DMS79 (cell line): ENCODE measurements at regions not wholly inside any gene's neighbourhood (a gene's known extent, or its start where the extent isn't known, plus 50 kb on each side); places are given as distances from the start of the nearest gene placed in this dataset.

Source experiments
- DNase-seq: peaks from one replicate; lab custom pipeline; 2025; lab: John Stamatoyannopoulos, UW

DNA sequence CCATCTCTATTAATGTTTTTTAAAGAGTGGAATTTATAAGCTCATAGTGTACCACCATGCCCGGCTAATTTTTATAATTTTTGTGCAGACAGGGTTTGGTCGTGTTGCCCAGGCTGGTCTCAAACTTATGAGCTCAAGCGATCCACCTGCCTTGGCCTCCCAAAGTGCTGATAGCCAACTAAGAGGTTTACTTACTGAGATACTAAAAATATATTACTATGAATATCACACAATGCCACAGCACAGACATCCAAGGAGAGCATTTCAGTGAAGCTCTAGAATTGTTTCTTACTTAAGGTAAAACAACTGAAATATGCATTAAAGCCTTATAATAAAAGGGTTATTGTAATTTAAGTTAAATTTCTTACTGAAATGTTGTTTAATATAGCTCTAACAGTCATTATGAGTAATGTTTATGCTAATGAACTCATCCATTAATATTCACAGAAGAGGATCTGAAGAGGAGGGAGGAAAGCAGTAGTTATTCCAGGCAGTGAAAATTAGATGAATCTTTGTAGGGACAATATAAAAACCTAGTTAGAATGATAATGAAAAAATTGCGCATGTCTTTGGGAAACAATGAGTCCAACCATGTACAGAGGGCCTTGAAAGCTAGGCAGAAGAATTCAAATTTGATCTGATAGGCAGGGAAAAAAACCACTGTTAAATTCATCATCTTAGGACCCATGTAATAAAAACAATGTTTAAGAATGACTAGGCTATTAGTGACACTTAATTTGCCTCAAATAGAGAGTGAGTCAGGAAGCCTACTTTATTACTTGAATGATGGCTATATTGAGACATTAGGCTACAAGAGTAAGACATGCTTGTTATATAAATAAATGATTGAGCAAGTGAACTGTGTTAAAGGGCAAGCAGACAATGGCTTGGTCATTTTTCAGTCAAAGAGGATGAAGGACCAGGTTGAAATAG, 99.2 kb downstream of the SLC41A2 start:
- DNase-seq, result no peak

GRCh38 chr12:104856531-104856930, 101.6 kb downstream of the SLC41A2 start:
- DNase-seq, result no peak

- no peak for DNase-seq
Observed at GRCh38 chr12:104855599-104855998, 102.5 kb downstream of the SLC41A2 start.

- no peak for DNase-seq
Observed at GRCh38 chr12:104852896-104853295, 105.2 kb downstream of the SLC41A2 start.

GRCh38 chr12:104852102-104852501, 106.0 kb downstream of the SLC41A2 start:
- DNase-seq, result no peak

- DNase-seq, result no peak
Observed at GRCh38 chr12:104850781-104851180, 107.3 kb downstream of the SLC41A2 start.

DNA sequence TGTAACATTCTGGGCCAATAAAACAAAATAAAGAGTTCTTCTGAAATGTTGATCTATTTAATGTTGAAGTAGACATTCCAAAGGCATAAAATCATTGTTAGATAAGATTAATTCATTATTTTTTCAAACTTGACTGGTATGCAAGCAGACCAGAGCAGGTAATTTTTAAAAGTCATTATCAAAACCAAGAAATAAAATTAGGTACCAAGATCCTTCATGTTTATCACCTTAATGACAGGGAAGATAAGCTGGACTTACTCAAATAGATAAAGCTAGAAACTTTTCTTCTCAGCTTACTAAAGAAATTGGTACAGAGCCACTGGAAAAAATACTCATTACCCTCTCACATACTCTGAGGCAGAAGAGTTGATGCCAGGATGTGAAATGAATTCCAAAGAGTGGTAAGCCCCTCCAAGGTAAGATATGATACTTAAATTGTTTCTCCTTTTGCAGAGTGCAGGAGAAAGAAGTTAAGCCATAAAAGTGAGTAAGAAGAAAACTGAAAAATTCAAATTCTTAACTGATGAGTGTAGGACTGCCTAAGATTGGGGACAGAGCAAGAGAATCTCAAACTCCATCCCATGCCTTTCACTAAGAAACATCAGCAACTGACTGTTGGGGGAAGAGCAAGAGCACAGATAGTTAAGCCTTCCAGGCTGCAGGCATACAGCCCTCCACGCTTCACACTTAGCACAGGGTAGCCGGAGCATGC, 111.9 kb downstream of the SLC41A2 start:
- no peak for DNase-seq

DNA sequence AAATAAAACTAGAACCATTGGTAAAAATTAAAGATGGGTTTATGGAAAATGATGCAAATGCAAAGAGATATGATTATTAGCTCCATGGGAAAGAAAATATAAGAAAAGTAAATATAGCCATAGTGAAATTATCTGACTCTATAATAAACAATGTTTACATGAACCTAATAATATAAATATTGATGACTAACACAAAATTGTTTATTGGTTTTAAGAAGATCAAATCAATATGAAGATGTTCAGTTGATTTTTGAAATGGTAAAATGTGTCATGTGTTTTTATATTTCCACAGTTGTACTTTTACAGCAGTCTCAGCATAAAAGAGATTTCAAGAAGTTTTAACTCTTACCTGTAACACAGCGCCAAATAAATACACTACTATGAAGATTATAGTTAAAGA, 114.0 kb downstream of the SLC41A2 start:
- DNase-seq, result no peak

- DNase-seq, result no peak
Observed at GRCh38 chr12:104840262-104840661, 117.8 kb downstream of the SLC41A2 start.

DNA sequence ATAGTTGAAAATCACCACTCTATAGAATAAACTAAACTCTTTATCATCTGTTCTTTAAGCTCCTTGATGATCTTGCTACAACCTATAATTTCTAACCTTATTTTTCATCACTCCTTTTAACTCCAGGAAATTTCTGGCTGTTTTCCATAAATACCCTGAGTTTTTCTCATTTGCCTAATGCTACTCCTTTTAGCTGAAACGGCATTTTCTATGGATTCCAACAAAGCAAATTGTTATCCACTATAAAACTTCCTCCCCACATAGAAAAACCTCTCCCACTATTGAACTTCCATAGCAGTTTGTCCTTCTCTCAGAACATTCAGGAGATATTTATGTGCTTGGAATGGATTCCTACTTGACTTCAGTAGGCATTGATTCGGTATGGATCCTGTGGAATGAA, 122.8 kb downstream of the SLC41A2 start:
- DNase-seq, result no peak

DNA sequence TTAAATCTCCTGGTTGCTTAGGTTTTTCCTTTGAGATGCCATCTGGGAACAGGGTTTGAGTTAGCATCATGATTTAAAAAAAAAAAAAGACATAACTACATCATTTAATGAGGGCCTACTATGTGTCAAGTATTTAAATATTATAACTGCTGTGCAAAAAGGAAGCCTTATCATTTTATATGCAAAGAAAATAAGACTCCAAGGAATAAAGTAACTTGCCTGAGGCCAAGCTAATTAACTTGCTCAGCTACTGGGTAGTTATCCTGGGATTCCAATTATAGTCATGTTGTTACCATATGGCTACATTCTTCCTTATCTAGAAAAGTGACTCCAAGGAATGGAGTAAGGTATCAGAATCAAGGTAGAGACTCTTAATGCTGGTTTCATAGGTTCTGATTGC, 123.5 kb downstream of the SLC41A2 start:
- DNase-seq, result no peak

- DNase-seq, result no peak
Observed at GRCh38 chr12:104833756-104834155, 124.3 kb downstream of the SLC41A2 start.

DNA sequence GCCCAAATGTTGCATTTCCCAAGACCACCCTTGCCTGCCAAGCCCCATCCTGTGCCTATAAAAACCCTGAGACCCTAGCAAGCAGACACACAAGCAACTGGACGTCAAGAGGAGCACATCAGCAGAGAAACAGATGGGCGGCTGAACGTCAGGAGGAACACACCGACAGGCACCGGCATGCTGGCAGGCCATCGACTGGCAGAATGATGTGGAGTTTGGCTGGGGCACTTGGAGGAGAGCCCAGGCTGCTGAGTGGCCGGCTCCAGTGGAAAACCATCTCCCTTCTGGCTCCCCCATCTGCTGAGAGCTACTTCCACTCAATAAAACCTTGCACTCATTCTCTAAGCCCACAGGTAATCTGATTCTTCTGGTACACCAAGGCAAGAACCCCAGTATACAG, 130.1 kb downstream of the SLC41A2 start:
- DNase-seq, result no peak

DNA sequence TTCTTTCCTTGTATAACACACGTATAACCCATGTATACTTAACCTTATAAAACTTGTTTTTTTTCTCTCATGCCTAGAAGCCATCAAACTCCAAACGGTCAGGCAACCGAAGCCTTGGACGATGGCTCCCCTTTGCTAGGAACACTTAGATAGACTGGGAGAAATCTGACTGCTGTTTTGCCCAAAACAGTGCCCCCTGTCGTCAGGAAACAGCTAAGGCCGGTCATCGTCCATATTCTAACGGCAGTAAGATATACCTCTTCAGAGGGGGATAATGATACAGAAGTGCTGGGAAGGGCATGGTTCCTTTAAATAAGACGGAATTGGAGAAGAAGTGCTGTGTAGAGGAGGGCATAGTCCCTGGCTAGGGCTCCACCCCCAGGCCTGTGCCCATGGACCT, 130.5 kb downstream of the SLC41A2 start:
- no peak for DNase-seq

DNA sequence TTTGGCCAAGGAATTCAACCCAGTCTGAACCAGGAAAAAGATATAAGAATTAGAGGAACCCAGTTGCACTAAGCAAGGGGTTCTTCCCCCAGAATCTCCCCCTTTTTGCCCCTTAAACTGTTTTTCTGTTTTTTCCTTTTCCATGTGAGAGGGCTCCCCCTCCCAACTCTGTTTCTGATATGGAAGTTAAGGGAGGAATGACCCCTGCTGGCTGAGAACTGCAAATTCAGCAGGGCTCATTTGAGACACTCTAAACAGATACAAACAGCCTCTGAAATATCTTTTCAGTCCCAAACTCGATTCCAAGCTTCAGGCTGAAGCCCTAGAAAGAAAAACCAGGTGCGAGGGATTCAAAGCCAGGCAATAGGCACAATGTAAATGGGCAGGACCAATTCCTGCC, 132.7 kb downstream of the SLC41A2 start:
- no peak for DNase-seq

DNA sequence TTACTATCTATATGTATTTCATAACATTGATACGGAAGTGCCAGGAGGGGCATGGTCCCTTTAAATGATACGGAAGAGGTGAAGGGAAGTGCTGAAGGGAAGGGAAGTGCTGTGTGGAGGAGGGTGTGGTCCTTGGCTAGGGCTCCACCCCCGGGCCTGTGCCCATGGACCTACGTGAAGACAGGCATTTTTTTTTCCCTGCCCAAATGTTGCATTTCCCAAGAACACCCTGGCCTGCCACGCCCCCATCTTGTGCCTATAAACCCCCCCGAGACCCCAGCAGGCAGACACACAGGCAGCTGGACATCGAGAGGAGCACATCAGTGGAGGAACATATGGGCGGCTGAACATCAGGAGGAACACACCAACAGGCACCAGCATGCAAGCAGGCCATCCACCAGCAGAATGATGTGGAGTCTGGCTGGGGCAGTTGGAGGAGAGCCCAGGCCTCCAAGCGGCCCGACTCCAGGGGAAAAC, 134.1 kb downstream of the SLC41A2 start:
- no peak for DNase-seq

DNA sequence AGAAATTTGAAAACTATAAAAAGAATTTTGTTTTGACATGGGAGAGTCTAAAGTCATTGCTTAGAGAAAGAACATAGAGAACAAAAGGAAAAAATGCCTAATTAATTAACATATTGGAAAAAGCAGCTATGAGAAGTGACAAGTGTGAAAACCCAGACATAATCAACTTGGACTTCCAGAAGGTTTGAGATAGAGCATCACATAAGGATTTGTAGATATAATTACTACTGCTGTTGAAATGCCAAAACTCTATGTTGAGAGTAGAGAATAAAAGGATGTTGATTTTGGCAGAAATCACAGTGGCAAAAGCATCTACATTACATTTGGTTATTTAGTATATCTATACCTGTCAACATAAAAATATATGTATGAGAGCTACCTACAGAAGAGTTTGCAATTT, 135.1 kb downstream of the SLC41A2 start:
- DNase-seq, result no peak

GRCh38 chr12:104816845-104817503, 141.1 kb downstream of the SLC41A2 start:
- no peak for DNase-seq

GRCh38 chr12:104815935-104816334, 142.2 kb downstream of the SLC41A2 start:
- DNase-seq, result no peak

DNA sequence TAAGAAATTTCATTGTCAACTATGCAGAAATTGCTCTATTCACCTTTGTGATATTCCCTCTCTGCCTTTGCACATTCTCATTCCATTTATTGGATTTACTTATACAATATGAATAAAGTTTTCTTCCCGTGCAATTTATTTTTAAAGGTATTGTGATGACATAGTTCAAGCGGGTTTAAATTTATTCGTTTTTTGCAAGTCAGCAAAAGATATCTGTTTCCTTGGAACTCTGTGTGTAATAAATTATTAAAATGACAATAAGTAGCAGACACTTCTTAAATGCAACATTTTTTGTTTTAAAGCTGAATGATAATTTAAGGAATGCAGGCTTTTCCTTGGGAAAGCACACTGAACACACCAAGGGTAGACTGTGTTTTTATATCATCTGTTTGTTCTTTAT, 143.1 kb downstream of the SLC41A2 start:
- no peak for DNase-seq
